GM21529 (cell line): ENCODE measurements at regions not wholly inside any gene's neighbourhood (a gene's known extent, or its start where the extent isn't known, plus 50 kb on each side); places are given as distances from the start of the nearest gene placed in this dataset.

Source experiments
- ATAC-seq: cut with Tn5 transposase; IDR thresholded peaks from one replicate; pipeline ENCODE4 v1.9.1; 2021; ENCODE audit not compliant: unreplicated experiment

DNA sequence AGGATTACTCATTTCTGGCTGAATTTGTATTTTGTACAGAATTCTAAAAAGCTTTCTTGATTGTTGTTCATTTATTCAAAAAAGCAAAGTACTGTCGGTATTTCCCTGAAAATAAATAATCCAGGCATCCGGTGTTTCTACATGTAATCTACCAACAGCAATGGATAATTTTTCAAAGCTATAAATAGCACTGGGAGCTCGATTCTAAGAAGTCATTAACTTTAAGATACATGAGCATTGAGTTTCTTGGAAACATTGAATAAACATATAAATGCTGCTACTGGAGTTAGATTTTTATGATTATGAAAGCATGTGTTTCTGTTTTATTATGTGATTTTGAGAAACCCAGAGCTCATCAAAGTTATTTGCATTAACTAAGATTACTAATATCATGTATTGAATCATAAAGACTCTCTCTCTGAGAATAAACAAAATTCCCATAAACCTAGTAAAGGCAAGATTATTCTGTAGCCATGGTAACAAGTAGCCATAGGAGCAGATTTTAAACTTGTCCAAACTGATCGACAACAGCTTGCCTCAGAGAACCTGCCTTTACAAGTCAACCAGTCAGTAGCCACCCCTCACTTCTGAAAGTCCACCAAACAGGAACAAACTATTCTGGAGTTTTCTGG lies 197.0 kb downstream of the DRD1 start:
- ATAC-seq: no peak

GRCh38 chr5:175246242-175246888 lies 197.6 kb downstream of the DRD1 start:
- ATAC-seq: no peak

- ATAC-seq: no peak
These were observed 200.5 kb downstream of the DRD1 start for GRCh38 chr5:175243441-175243840.

GRCh38 chr5:175242207-175242606 lies 201.8 kb downstream of the DRD1 start:
- no peak for ATAC-seq

DNA sequence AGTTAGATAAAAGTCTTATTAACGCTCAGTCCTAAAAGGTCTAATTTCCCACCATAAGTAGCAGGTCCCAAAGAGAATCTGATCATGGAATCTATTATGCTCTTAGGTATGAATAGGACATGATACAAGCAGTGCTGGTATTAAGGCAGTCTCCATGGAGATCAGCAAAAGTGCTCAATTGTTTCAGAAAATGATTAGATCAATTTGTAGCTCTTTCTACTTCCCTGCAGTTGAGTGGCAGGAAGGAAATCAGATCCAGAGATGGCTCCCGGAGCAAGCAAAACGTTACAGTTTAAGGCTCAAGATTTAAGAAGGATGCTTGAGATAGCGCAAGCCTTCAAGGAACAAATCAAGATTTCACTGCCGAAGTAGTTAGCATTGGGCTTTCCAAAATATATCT lies 205.7 kb downstream of the DRD1 start:
- ATAC-seq: no peak

DNA sequence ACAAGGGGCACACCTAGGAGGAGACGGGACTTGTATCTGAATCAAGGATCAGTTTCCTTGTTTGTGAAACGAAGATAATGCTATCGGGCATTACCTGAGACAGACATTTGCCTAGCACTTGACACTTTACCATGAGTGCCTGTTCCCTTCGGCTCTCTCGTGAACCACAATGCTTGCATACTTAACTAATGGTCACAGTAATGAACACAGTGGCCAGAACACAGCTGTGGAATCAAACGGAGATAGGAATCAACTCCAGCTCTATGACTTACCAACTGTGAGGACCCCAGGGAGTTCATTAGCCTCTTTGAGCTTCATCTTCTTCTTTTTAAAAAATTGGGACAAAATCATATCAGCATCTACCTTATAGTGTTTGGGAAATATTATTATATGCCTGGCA lies 207.8 kb downstream of the DRD1 start:
- ATAC-seq: no peak

GRCh38 chr5:175235251-175235960 lies 208.6 kb downstream of the DRD1 start:
- no peak for ATAC-seq

DNA sequence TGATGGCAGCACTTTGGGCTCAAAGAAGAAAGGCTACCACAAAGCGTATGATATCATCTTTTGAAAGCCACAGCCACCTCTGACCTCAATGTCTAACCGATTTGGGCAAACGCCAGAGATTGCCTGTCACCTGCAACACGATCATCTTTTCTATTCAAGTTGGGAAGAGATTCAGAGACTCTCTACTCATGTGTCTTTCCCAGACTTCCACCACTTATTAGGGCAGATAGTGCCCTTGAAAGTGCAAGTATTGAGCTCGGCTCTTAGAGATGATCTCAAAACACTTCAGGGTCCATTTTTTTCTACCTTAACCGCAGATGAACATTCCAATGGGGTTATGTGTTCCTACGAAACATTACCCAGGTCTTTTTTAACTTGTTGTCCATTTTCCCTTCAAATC lies 213.7 kb downstream of the DRD1 start:
- no peak for ATAC-seq

GRCh38 chr5:175226506-175226905 lies 217.5 kb downstream of the DRD1 start:
- no peak for ATAC-seq

DNA sequence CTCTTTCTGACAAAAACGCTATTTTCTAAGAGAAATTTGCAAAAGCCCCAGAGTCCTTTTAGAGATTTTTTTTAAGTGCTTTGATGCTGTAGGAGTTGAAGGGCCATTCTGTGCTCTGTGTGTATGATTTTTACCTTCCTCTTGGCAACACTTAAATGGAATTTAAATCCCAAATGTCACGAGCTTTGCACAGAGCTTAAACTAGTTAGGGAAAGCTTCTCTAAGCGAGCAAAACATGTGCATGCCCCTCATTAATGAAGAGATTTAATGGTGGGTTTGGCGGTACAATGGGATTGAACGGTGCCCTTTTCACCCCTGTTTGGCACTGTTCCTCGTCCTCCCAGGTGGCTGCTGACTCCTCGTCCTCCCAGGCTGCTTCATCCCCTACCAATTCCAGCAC lies 220.7 kb downstream of the DRD1 start:
- no peak for ATAC-seq

- ATAC-seq: no peak
These were observed 221.4 kb downstream of the DRD1 start for GRCh38 chr5:175222621-175223020.

DNA sequence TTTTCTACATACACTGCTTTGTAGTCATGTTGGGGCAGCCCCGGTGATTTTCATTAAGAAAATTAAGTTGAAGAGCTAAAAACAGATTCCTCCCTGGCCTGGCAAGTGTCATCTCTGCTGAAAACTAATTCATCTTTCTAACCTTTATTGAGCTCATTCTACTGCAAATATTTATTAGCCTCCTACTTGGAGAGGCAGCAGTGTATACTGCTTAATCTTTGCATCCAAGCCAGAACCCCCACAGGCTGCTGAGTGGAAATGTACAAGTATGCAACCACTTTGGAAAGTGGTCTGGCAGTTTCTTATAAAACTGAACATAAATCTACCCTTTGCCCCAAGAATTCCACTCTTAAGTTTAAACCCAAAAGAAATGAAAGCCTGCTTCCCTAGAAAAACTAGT lies 223.4 kb downstream of the DRD1 start:
- no peak for ATAC-seq

DNA sequence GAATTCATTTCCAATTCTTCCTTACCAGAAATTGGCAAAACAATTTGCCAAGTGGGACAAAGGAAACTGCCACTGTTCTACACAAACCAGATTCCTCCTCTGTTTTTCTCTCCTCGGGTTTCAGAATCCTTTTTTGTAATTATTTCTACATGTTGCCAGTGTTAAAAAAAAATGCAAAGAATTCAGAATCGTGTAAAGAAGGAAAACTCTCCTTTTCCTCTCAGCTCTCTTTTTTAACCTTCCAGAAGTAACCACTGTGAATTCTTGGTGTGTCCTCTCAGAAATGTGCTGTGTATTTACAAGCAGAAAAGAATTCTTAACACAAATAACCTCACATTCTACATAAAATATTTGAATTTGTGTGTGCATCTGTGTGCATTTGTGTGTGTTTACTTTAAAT lies 224.6 kb downstream of the DRD1 start:
- ATAC-seq: no peak

DNA sequence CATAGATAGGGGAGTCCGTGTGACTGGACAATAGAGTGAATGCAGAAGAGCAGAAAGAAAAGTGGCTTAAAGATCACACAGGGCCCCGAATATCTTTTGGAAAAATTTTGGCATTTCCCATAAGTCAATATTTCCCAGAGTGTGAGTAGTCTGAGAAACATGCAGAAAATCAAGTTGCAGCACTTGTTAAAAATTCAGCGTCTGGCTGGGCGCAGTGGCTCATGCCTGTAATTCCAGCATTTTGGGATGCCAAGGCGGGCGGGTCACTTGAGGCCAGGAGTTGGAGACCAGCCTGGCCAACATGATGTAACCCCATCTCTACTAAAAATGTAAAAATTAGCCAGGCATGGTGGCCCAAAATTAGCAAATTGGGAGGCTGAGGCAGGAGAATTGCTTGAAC lies 227.0 kb downstream of the DRD1 start:
- ATAC-seq: no peak

- ATAC-seq: no peak
These were observed 228.1 kb downstream of the DRD1 start for GRCh38 chr5:175215906-175216305.

- ATAC-seq: no peak
These were observed 229.8 kb downstream of the DRD1 start for GRCh38 chr5:175214152-175214551.

DNA sequence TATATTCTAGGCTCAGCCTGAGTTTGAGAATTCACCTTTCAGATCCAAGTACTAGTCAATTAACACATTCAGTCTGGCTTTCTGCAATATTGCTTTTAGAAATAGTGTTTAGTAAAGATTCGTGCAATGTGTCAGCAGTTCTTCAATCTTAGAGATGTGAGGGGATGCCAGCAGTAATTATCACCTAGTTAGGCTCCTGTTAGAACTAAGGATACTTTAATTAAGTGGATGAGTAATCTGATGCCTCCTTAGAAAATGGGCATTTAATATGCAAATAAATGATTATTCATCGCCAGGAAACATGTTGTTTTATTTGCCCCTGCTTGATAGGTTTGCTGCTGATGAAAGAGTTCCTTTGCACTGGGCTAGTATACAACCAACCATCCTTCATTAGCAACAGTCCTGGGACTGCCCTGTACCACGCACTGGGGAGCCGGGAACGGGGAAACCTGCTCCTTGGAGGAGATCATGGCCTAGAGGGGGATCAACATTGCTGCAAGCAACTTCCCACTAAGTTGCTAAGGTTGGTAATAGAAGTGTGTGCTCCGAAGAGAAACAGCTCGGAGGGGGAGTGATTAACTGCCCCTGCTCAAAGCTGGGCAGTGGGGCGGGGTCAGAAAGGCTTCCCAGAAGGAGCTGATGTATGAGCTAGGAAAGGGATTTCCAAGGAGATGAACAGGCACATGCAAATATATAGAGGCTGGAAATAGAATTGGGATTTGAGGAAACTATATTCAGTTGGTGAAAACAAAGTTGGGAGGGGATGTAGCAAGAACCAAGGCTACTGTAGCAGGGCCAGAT lies 231.8 kb downstream of the DRD1 start:
- ATAC-seq: no peak

DNA sequence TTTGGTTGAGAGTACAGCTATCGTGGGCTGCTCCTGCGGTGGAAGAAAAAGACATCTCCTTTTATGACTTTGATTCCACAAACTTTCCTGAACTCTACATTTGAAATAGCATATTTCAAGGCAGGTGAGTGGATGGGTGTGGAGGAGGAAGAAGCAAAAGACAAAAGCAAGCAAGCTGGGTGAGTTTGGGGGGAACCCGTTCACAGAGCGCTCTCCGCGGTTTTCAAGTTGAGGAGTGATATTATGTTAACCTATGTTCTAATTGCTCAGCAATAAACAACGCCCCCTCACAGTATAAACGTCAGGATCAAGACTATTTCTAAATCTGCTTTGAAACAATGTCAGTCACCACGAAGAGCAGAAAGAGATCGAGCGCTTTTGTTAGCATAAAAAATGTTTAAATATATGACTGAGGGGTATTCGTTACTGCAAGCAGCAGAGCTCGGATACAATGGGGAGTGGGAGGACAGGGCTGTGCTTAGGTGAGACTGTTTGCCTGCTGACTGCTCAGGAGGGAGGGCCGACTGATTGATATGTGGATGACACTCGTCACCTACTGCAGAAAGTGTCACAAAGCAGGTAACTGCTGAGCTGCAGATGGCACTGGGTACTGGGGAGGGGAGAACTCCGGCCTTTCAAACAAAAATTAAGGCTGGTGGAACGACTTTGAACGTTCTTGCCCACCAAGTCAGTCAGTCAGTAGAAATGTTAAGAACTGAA lies 236.5 kb downstream of the DRD1 start:
- no peak for ATAC-seq

DNA sequence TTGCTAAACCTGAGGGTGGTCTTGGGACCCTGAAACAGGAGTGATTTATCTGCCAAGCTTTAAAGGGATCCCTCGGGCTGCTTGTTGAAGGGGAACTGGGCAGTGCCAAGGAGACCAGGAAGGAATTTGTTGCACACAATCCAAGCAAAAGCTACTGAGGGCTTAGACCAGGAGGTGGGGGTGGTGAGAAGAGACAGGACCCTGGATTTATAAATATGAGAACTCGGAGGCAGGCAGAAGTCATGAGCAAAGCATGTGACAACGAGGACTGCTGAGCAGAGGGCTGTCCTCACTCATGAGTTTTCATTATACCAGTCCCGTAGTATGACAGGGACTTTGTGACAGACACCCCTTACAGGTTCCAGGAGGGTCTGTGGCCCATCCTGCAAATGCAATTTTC lies 237.3 kb downstream of the DRD1 start:
- ATAC-seq: no peak

DNA sequence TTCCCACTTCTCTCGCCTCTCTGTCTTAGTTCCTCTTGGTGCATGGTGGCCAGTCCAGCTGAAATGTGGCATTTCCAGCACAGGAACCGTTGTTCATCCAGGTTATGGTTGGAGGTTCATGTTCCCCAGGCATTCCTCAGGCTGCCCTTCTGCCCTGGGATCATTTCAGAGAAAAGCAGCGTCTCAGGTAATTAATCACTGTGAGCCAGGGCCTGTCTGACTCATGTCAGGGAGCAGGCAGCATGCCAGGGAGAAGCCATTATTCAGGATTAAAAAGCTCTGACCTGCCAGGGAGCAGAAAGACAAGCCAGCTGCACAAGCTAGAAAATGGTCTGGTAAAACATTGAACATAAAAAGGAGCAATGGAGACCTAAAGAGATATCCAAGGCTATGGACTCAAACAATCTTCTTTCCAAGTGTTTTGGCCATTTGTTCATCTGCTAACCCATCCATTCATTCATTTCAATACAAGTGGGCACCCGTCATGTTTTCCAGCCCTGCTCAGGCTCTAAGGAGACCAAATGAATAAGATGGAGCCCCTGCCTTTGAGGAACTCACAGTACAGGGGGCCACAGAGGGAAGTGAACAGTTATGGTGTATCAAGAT lies 241.4 kb downstream of the DRD1 start:
- ATAC-seq: no peak

DNA sequence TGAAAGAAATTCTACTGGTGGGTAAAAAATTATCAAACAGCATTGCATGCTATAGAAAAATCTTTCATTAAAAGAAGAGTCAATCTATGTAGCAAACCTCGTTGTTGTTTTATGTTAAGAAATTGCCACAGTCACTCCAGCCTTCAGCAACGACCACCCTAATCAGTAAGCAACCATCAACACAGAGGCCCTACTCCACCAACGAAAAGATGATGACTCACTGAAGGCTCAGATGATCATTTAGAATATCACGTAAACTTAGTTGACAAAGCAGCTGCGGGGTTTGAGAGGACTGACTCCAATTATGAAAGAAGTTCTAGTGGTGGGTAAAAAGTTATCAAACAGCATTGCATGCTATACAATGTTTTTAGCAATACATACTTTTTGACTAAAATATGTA lies 242.6 kb downstream of the DRD1 start:
- ATAC-seq: no peak
